Breast epithelium (tissue), 4 donors: ENCODE measurements at regions not wholly inside any gene's neighbourhood (a gene's known extent, or its start where the extent isn't known, plus 50 kb on each side); places are given as distances from the start of the nearest gene placed in this dataset.

Source experiments
- DNase-seq, 2 donors: peaks; one replicate each; pipeline ENCODE4 v3.0.0-alpha.2; 2019; ENCODE audit warnings: low spot score in 2 of 2
- H3K27ac ChIP-seq, 2 donors: fragments of 200-600 bp; sonication (generic) in 1 of 2; one replicate each; pipeline ENCODE4 v1.5.1; 2016 to 2019; ENCODE audit warnings: mild to moderate bottlenecking in 1 of 2
- H3K27me3 ChIP-seq, 2 donors: fragments of 200-600 bp; sonication (generic) in 1 of 2; one replicate each; pipeline versions ENCODE4 v1.5.1 to v1.6.0; 2017 to 2019; ENCODE audit warnings: control low read depth in 1 of 2, mild to moderate bottlenecking in 1 of 2
- H3K36me3 ChIP-seq: fragments of 200-600 bp; one replicate; pipeline ENCODE4 v1.5.1; 2019
- H3K4me1 ChIP-seq, 2 donors: fragments of 200-600 bp; sonication (generic); one replicate each; pipeline ENCODE4 v1.5.1; 2016 to 2019; ENCODE audit warnings: control low read depth in 1 of 2
- H3K4me3 ChIP-seq, 3 donors: fragments of 200-600 bp; sonication (generic); 1 replicate in 2 of 3; 2 replicates in 1 of 3; pipeline ENCODE4 v1.5.1; 2016 to 2019; ENCODE audit warnings: mild to moderate bottlenecking in 3 of 3, moderate library complexity in 2 of 3
- H3K9me3 ChIP-seq, 2 donors: fragments of 200-600 bp; sonication (generic) in 1 of 2; one replicate each; pipeline ENCODE4 v1.5.1; 2016 to 2019; ENCODE audit warnings: control low read depth in 1 of 2
- POLR2A ChIP-seq: fragments of 450-650 bp; IDR thresholded peaks from one replicate; pipeline ENCODE4 v1.6.1; 2016; ENCODE audit warnings: antibody characterized with exemption, mild to moderate bottlenecking, moderate library complexity
- POLR2AphosphoS5 ChIP-seq, 3 donors: sonication (generic); formaldehyde crosslinking; IDR thresholded peaks; one replicate each; pipeline ENCODE4 v1.6.1; 2017; ENCODE audit warnings: antibody characterized with exemption in 3 of 3
- intact Hi-C: fragments of 100-400 bp; cut with DNase I; formaldehyde crosslinking; loops from one replicate; pipeline ENCODE4 v1.15.1; 2023; ENCODE audit warnings: low total_unique reads
- TF ChIP-seq, protein P1 (sequence below), 3 donors: fragments of 450-650 bp; IDR thresholded peaks; one replicate each; pipeline ENCODE4 v1.5.1; 2016 to 2017; ENCODE audit warnings: antibody characterized with exemption in 3 of 3, mild to moderate bottlenecking in 3 of 3, moderate library complexity in 3 of 3

DNA sequence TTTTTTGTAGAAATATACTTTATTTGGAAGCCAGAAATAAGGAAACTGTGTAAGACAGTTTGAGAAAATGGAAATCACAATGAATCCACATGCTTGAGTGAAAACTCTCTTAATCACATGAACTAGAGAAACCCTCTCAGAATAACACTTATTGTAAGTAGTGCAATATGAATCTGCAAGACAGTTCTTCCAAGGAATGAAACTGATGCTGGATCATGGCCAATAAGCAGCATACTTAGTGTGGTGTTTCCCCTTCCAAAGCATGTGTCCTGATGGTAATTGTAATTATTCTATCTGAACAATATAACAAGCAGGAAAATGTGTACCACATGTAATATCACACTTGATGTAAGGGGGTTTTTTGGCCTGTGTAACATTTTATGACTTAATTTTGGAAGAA lies 1870.5 kb upstream of the TENM3 start:
- Histone ChIP-seq H3K36me3 (peaks cover 3% of the 10 kb centered on the region), H3K4me3 (no peak overlapping the region)
- intact Hi-C loops = no loop called here

DNA sequence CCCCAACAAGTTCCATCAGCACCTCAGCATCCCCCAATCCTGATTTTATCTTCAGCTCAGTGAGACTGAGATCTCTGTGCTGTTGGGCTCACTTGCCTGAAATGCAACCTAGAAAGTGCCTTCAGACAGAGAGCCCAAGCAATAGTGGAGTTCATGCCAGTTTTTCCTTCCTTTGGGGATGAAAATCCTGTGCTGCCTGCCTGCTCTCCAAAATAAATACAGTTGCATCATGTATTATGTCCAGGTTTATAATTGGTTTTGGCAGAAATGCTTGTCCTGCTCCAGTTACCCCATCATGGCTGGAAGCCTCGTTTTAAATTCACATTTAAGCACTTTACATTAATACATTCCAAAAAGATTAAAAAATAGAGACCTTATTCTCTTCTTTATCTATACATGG lies 1865.5 kb upstream of the TENM3 start:
- Histone ChIP-seq H3K9me3 (no peaks in the 10 kb centered on the region), H3K27ac (no peak overlapping the region), H3K36me3 (peaks cover 3% of the 10 kb centered on the region), H3K4me1 (no peaks in the 10 kb centered on the region), H3K4me3 (no peak overlapping the region), H3K27me3 (no peaks in the 10 kb centered on the region)
- no peak for TF ChIP-seq POLR2A
- no peak for TF ChIP-seq POLR2AphosphoS5 (IDR thresholded peaks at IDR 0.05)
- TF ChIP-seq, protein P1, sequence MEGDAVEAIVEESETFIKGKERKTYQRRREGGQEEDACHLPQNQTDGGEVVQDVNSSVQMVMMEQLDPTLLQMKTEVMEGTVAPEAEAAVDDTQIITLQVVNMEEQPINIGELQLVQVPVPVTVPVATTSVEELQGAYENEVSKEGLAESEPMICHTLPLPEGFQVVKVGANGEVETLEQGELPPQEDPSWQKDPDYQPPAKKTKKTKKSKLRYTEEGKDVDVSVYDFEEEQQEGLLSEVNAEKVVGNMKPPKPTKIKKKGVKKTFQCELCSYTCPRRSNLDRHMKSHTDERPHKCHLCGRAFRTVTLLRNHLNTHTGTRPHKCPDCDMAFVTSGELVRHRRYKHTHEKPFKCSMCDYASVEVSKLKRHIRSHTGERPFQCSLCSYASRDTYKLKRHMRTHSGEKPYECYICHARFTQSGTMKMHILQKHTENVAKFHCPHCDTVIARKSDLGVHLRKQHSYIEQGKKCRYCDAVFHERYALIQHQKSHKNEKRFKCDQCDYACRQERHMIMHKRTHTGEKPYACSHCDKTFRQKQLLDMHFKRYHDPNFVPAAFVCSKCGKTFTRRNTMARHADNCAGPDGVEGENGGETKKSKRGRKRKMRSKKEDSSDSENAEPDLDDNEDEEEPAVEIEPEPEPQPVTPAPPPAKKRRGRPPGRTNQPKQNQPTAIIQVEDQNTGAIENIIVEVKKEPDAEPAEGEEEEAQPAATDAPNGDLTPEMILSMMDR (IDR thresholded peaks at IDR 0.05) = no peak
- intact Hi-C loops = no loop called here
- DNase-seq = no peak

More for the DNA sequence above, 1870.5 kb upstream of the TENM3 start:
- Histone ChIP-seq H3K27me3 (no peaks in the 10 kb centered on the region), H3K9me3 (no peaks in the 10 kb centered on the region), H3K4me1 (no peaks in the 10 kb centered on the region), H3K27ac (no peak overlapping the region)
- no peak for DNase-seq
- no peak for TF ChIP-seq POLR2AphosphoS5 (IDR thresholded peaks at IDR 0.05)
- TF ChIP-seq POLR2A = no peak
- TF ChIP-seq, protein P1 (IDR thresholded peaks at IDR 0.05) = no peak

DNA sequence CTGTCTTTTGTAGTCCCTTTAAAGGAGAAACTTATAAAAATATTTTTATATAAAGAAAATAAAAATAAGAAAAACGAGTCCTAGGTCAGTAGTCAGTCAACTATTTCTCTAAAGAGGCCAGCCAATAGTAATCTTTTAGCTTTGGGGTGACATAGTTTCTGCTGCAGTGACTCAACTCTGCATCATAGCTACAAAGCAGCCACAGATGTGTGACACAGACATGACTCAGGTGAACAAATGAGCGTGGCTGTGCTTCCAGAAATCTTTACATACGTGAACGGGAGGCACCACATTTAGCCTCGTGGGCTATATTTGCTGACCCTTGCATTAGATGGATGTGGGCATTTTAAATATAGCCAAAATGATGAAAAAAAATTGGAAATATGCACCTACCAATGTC lies 1862.5 kb upstream of the TENM3 start:
- intact Hi-C loops = no loop called here
- Histone ChIP-seq H3K27me3 (no peaks in the 10 kb centered on the region), H3K9me3 (no peaks in the 10 kb centered on the region), H3K36me3 (peaks cover 3% of the 10 kb centered on the region), H3K4me1 (no peaks in the 10 kb centered on the region), H3K4me3 (no peak overlapping the region), H3K27ac (no peak overlapping the region)
- no peak for TF ChIP-seq POLR2AphosphoS5 (IDR thresholded peaks at IDR 0.05)
- no peak for TF ChIP-seq POLR2A
- TF ChIP-seq, protein P1 (IDR thresholded peaks at IDR 0.05) = no peak
- DNase-seq = no peak

DNA sequence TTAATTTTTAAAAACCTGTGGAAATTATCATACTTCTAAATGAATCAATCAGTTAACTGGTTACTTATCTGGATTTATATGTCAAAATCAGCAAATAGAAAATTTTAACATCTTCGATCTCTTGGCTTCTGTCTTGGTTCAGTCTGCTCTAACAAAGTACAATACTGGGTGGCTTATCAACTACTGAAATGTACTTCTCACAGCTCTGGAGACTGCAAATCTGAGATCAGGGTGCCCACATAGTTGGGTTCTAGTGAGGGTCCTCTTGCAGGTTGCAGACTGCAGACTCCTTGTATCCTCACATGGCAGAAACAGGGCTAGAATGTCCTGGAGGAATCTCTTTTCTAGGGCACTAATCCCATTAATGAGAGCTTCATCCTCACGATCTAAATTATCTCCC lies 1851.6 kb upstream of the TENM3 start:
- Histone ChIP-seq H3K4me1 (no peaks in the 10 kb centered on the region), H3K9me3 (no peaks in the 10 kb centered on the region), H3K4me3 (no peak overlapping the region), H3K36me3 (no peaks in the 10 kb centered on the region), H3K27ac (no peak overlapping the region), H3K27me3 (no peaks in the 10 kb centered on the region)
- intact Hi-C loops = no loop called here
- no peak for DNase-seq
- TF ChIP-seq POLR2AphosphoS5 (IDR thresholded peaks at IDR 0.05) = no peak

DNA sequence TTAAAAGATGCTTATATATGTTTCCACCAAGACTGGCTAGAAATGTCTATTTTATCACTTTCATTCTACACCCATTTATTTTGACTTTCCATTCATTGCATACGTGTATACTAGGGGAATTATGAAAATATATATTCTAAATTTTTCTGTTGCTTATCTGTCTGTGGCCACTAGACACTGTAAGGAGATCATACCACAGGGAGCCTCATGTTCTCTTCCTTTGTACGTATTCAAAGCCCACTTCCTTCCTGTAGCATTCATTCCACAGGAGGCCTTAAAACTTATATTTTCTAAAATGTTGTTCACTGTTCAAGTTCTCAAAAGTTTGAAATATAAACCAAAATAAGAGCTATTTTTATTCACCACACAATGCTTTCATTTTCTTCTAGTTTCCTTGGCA lies 1848.9 kb upstream of the TENM3 start:
- no peak for DNase-seq
- Histone ChIP-seq H3K27ac (no peak overlapping the region), H3K9me3 (no peaks in the 10 kb centered on the region), H3K4me3 (no peak overlapping the region), H3K36me3 (no peaks in the 10 kb centered on the region), H3K27me3 (no peaks in the 10 kb centered on the region), H3K4me1 (no peaks in the 10 kb centered on the region)
- intact Hi-C loops = no loop called here
- TF ChIP-seq, protein P1 (IDR thresholded peaks at IDR 0.05) = no peak
- no peak for TF ChIP-seq POLR2AphosphoS5 (IDR thresholded peaks at IDR 0.05)

DNA sequence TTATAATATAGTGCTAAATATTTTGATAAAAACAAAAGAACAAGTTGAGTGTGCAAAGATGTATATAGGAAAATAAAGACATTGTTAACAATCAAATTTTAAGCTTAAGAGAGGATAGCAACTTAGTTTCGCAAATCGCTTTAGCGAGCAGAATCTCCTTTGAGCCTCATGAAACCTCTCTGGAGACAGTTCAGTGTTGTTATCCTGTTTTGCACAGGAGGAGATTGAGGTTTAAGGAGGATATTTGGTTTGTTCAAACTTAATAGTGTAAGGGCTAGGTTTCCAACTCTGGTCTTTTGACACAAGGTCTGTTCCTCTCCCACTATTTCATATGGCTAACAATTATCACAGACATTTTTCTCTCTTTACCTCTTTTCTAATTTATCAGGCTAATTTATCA lies 1848.5 kb upstream of the TENM3 start:
- Histone ChIP-seq H3K27me3 (no peaks in the 10 kb centered on the region), H3K4me1 (no peaks in the 10 kb centered on the region), H3K4me3 (no peak overlapping the region), H3K27ac (no peak overlapping the region), H3K36me3 (no peaks in the 10 kb centered on the region), H3K9me3 (no peaks in the 10 kb centered on the region)
- intact Hi-C loops = no loop called here
- TF ChIP-seq, protein P1 (IDR thresholded peaks at IDR 0.05) = no peak
- TF ChIP-seq POLR2A = no peak
- DNase-seq = no peak
